ENCODE measurements at regions not wholly inside any gene's neighbourhood (a gene's known extent, or its start where the extent isn't known, plus 50 kb on each side); places are given as distances from the start of the nearest gene placed in this dataset.
"Not testable (repeated sequence)": the region's sequence is repeated elsewhere in the genome, so short reads cannot be mapped to it uniquely, and the experiment has no call there.

GRCh38 chr4:72797486-72797885, 228.5 kb upstream of the ADAMTS3 start:
- in situ Hi-C loops (cut with MboI; ENCODE audit: low sequenced_read_pairs), result no loop called here

DNA sequence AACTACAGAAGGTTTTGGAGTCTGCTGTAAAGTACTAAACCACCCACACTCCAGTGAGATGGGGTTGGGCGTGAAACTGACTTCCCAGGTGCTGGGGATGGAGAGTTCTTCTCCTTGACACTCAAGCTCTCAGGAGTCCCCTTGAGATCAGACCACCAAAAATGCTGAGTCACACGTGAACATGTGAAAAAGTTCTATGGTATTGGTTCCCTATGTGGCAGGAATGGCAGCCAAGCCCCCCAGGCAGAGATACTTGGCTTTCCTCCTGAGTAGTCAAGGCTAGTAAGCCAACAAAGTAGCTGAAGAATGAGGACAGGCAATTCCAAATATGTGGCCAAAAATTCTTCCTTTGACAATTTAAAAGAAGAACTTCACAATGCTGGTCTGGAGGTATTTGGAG, 222.0 kb upstream of the ADAMTS3 start:
- in situ Hi-C loops (cut with MboI; ENCODE audit: low sequenced_read_pairs), result no loop called here

DNA sequence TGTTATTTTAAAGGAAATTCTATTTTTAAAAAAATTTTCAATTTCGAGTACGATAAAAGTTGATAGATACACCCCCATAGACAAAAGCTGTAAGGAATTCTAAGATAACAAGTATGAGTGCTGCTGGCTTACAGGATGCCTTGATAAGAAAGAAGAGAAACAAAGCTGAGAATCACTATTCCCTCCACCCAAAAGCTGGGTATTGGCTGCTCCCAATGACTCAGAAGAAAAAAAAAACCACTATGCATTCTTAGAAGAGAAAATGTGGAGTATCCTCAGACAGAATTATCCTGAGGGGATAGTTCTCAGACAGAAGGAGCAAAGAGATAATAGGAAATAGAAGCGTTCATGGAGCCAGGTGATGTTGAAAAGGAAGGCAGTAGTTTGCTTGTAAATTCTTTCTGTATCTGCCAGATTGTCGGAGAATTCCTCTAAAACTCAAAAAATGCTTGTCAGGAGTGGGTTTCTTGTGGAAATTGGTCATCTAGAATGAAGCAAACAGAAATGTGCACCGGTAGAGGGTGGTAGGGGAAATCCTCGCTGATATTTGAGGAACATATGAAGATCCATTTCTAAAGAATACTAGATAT, 217.5 kb upstream of the ADAMTS3 start:
- in situ Hi-C loops (cut with MboI; ENCODE audit: low sequenced_read_pairs), result no loop called here

- in situ Hi-C loops (cut with MboI; ENCODE audit: low sequenced_read_pairs), result no loop called here
Observed at GRCh38 chr4:72779241-72779640, 210.2 kb upstream of the ADAMTS3 start.

- in situ Hi-C loops (cut with MboI; ENCODE audit: low sequenced_read_pairs), result no loop called here
Observed at GRCh38 chr4:72777436-72777835, 208.4 kb upstream of the ADAMTS3 start.

- in situ Hi-C loops (cut with MboI; ENCODE audit: low sequenced_read_pairs), result no loop called here
Observed at GRCh38 chr4:72770708-72771107, 201.7 kb upstream of the ADAMTS3 start.

- in situ Hi-C loops (cut with MboI; ENCODE audit: low sequenced_read_pairs), result no loop called here
Observed at GRCh38 chr4:72768364-72768763, 199.3 kb upstream of the ADAMTS3 start.

DNA sequence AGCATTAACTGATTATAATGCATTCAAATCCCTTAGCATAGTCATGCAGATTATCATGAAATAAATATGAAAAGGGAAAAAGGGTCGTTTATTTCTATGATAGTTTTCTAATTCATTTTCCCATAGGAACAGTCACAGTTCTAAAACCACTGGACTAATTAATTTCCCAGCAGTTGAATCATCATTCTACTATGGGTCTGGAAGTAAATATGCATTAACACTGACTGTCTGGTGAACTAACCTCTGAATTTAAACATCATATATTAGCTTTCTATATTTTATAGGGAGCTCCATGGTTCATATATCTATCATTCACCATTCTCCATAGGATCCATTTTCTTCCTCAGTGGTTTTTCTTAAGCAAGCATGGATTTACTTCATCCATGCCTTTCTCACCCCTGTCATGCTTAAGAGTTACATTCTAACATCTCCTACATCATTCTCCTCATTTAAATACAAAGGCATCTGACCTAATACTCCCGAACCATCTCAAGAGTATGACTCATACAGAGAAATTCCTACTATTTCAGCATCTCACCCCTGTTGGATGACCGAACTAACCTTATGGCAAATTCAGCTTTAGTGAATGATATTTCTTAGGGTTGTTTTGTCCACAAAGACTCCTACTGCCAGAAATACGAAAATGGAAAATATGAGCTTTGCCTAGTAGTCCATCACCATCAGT, 198.7 kb upstream of the ADAMTS3 start:
- in situ Hi-C loops (cut with MboI; ENCODE audit: low sequenced_read_pairs), result no loop called here

GRCh38 chr4:72765788-72766187, 196.8 kb upstream of the ADAMTS3 start:
- in situ Hi-C loops (cut with MboI; ENCODE audit: low sequenced_read_pairs), result not testable (repeated sequence)

- in situ Hi-C loops (cut with MboI; ENCODE audit: low sequenced_read_pairs), result no loop called here
Observed at GRCh38 chr4:72761368-72762038, 192.5 kb upstream of the ADAMTS3 start.

DNA sequence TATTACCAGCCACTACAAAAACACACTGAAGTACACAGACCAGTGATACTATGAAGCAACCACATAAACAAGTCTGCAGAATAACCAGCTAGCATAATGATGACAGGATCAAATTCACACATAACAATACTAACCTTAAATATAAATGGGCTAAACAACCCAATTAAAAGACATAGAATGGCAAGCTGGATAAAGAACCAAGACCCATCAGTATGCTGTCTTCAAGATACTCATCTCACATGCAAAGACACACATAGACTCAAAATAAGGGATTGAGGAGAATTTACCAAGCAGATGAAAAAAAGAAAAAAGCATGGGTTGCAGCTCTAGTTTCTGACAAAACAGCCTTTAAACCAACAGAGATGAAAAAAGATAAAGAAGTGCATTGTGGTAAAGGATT, 184.4 kb upstream of the ADAMTS3 start:
- in situ Hi-C loops (cut with MboI; ENCODE audit: low sequenced_read_pairs), result not testable (repeated sequence)

- in situ Hi-C loops (cut with MboI; ENCODE audit: low sequenced_read_pairs), result no loop called here
Observed at GRCh38 chr4:72744103-72744725, 175.2 kb upstream of the ADAMTS3 start.

DNA sequence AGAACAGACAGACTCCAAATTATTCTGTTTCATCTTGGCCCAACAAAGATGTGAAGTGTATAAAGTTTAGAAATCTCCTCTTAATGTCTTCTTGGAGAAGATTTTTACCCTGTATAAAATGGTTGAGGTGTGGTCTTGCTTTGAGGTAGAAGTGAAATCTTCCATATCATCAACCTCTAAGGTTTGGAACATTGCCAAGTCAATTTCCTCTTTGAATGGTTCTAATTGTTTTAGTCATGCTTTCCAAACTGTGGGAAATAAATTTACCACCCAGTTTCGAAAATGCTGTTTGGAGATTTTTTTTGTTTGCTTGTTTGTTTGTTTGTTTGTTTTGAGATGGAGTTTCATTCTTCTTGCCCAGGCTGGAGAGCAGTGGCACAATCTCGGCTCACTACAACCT, 174.1 kb upstream of the ADAMTS3 start:
- in situ Hi-C loops (cut with MboI; ENCODE audit: low sequenced_read_pairs), result no loop called here

DNA sequence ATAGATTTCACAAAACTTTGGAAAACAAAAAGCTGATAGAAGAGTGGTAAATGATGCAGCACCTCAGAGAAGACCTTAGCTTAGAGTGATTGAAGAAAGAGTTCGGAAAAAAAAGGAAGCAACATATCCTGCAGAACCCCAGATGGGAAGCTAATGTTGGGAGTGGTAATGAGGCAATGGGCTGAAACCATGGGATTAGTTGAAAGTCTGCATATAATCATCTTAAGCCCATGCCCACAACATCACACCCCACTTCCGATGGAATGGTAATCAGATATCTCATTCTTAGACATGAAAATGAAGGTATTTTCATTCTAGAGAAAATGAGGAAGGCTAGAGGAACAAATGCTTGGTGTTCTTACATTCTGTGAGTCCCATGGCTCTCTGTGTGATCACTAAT, 146.3 kb upstream of the ADAMTS3 start:
- in situ Hi-C loops (cut with MboI; ENCODE audit: low sequenced_read_pairs), result loop anchor here (25.0 kb wide), 1 partner anchor 297 kb away; no protein-coding TSS in a partner anchor

DNA sequence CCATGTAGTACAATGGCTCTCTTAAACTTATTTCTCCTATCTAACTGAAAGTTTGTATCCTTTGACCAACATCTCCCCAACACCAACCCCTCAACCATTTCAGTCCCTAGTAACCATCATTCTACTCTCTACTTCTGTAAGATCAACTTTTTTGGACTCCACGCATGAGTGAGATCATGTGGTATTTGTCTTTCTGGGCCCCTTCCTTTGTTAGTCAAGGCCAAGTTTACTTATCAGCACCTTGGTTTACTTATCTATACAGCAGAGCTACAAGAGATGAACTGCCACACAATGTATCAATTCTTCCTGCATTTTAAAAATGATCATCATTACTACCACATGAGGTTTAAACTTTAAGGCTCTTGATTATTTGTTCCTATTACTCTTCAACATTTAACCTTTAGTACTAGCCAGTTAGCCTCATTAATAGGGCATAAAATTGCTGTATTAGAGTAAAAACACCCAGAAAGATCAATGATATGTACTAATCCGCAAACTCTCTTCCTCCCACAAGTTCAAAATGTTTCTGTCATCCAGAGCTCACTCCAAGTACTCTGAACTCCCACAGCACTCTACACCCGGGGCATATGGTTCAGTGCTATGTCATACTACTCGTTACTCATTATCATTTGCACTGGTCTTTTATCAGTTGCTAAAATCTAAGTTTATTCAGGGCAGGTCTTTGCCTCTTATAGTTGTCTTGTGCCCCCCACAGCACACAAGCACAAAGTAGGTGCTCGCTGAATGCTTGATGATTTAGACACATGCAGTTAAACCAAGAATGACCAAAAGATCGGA, 145.7 kb upstream of the ADAMTS3 start:
- in situ Hi-C loops (cut with MboI; ENCODE audit: low sequenced_read_pairs), result loop anchor here (25.0 kb wide), 1 partner anchor 298 kb away; no protein-coding TSS in a partner anchor

- in situ Hi-C loops (cut with MboI; ENCODE audit: low sequenced_read_pairs), result loop anchor here (25.0 kb wide), 1 partner anchor 299 kb away; no protein-coding TSS in a partner anchor
Observed at GRCh38 chr4:72712997-72713396, 144.0 kb upstream of the ADAMTS3 start.

DNA sequence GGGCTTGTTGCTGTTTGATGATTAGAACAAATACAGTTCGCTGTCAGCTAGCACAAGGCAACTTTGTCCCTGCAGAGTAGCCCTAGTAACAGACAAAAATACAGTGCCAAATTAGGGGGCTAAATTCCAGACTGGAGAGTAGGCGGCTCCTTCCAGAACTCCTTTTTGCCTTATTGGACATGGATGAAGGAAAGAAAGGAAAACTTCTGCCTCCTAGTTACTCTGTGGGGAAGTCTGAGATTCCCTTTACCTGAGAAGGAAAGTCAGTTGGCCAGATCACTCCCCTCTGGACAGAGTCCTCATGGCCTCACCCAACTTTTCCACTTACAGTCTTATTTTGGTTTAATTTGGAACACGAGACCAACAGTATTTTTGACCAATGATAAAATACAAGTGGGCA, 140.5 kb upstream of the ADAMTS3 start:
- in situ Hi-C loops (cut with MboI; ENCODE audit: low sequenced_read_pairs), result loop anchor here (25.0 kb wide), 1 partner anchor 303 kb away; no protein-coding TSS in a partner anchor

DNA sequence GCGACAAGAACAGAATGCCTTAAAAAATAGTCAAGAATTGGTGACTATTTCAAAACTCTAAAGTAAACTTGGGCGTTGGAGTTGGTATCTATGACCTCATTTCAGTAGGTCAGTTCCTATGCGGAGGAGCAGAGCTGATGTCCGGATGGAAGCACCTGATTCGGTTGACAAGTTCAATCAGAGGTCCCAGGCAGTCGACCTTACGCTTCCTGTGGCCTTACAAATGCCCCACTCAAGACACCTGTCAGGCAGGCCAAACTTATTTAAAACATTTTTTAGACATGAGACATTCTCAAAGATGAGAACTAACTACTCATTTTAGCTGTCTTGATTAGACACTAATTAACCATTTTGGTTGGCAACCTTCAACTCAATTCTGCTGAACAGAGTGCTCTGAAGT, 137.7 kb upstream of the ADAMTS3 start:
- in situ Hi-C loops (cut with MboI; ENCODE audit: low sequenced_read_pairs), result loop anchor here (25.0 kb wide), 1 partner anchor 306 kb away; no protein-coding TSS in a partner anchor

- in situ Hi-C loops (cut with MboI; ENCODE audit: low sequenced_read_pairs), result loop anchor here (25.0 kb wide), 1 partner anchor 307 kb away; no protein-coding TSS in a partner anchor
Observed at GRCh38 chr4:72704925-72705640, 136.1 kb upstream of the ADAMTS3 start.

- in situ Hi-C loops (cut with MboI; ENCODE audit: low sequenced_read_pairs), result loop anchor here (25.0 kb wide), 1 partner anchor 309 kb away; no protein-coding TSS in a partner anchor
Observed at GRCh38 chr4:72702948-72703347, 133.9 kb upstream of the ADAMTS3 start.
